NB4 (cell line): ENCODE measurements at regions not wholly inside any gene's neighbourhood (a gene's known extent, or its start where the extent isn't known, plus 50 kb on each side); places are given as distances from the start of the nearest gene placed in this dataset.

Experiments
- MYC ChIP-seq: IDR thresholded peaks from 2 replicates; pipeline ENCODE4 v1.6.1; 2011; ENCODE audit warnings: low read depth, low read length
- POLR2A ChIP-seq: IDR thresholded peaks from 2 replicates; pipeline ENCODE4 v1.6.1; 2011; ENCODE audit warnings: mild to moderate bottlenecking; ENCODE audit not compliant: insufficient read length; ENCODE audit errors: extremely low read depth
- TF ChIP-seq, protein P1 (sequence below): IDR thresholded peaks from one replicate; pipeline ENCODE4 v1.5.1; 2012; ENCODE audit warnings: low read depth, low read length
- TF ChIP-seq, protein P2 (sequence below): IDR thresholded peaks from 2 replicates; pipeline ENCODE4 v1.6.1; 2011; ENCODE audit warnings: low read depth, low read length

DNA sequence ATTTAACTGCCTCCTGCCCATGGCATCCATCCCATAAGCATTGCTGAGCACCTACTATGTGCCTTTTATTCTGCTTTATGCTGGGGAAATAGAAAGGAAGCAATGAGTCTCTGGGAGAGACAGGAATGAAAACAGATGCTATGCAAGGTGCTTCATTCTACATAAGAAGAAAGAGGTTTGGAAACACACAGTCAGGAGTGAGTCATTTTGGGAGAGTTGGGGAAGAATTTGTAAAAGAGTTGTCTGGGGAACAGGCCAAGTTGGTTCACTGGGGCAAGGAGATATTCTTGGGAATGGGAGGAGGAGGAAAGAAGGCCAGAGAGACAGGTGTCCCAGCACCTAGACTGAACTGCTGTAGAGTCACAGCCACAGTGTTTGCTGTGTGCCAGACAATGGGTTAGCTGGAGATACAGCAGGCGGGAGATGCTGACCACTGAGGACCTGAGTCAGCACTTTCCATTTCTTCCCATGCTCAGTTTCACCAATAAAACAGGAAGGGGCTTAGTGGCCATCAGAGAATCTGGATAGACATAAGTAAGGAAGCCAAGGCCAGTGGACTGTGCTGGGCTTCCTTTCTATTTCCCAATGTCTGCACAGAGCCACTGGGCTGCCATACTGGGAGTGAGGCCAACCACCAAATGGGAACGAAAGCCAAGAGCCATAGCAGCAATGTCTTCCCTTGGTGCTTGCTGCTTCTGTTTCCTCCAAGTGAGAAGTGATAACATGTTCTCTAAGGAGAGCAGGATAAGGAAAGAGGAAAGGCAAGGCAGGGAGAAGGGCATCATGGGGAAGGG, 187.7 kb upstream of the USP24 start:
- TF ChIP-seq, protein P1, sequence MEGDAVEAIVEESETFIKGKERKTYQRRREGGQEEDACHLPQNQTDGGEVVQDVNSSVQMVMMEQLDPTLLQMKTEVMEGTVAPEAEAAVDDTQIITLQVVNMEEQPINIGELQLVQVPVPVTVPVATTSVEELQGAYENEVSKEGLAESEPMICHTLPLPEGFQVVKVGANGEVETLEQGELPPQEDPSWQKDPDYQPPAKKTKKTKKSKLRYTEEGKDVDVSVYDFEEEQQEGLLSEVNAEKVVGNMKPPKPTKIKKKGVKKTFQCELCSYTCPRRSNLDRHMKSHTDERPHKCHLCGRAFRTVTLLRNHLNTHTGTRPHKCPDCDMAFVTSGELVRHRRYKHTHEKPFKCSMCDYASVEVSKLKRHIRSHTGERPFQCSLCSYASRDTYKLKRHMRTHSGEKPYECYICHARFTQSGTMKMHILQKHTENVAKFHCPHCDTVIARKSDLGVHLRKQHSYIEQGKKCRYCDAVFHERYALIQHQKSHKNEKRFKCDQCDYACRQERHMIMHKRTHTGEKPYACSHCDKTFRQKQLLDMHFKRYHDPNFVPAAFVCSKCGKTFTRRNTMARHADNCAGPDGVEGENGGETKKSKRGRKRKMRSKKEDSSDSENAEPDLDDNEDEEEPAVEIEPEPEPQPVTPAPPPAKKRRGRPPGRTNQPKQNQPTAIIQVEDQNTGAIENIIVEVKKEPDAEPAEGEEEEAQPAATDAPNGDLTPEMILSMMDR: no peak
- TF ChIP-seq POLR2A (no peak), MYC (no peak)
- TF ChIP-seq, protein P2, sequence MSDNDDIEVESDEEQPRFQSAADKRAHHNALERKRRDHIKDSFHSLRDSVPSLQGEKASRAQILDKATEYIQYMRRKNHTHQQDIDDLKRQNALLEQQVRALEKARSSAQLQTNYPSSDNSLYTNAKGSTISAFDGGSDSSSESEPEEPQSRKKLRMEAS: no peak
